Keratinocyte (primary cell): ENCODE measurements at regions not wholly inside any gene's neighbourhood (a gene's known extent, or its start where the extent isn't known, plus 50 kb on each side); places are given as distances from the start of the nearest gene placed in this dataset.

ENCODE experiments used
- DNase-seq: peaks from one replicate; pipeline ENCODE4 v3.0.0-alpha.2; 2011; ENCODE audit warnings: low read depth, missing footprints, low spot score
- FAIRE-seq: peaks from 2 replicates; lab custom pipeline; 2011; peaks lifted over from hg19 to GRCh38; lab: Jason Lieb, UNC
- H2AFZ ChIP-seq: 2 replicates; pipeline ENCODE4 v1.6.0; 2012; ENCODE audit warnings: low read length, control low read depth, inconsistent platforms; ENCODE audit not compliant: control insufficient read depth
- H3K27ac ChIP-seq: 2 replicates; pipeline ENCODE4 v1.5.1; 2011; ENCODE audit warnings: low read length; ENCODE audit not compliant: control insufficient read depth, insufficient read depth
- H3K27me3 ChIP-seq: 3 replicates; pipeline ENCODE4 v1.6.0; 2011; ENCODE audit warnings: low read length; ENCODE audit not compliant: control insufficient read depth, insufficient read depth; ENCODE audit errors: extremely low read depth
- H3K36me3 ChIP-seq, 2 experiments: 2 replicates in 1 of 2; 3 replicates in 1 of 2; pipeline ENCODE4 v1.5.1; 2011; ENCODE audit warnings: low read length in 2 of 2, mild to moderate bottlenecking in 1 of 2; ENCODE audit not compliant: control insufficient read depth in 2 of 2, insufficient read depth in 2 of 2; ENCODE audit errors: extremely low read depth in 1 of 2
- H3K4me1 ChIP-seq: 3 replicates; pipeline ENCODE4 v1.5.1; 2011; ENCODE audit warnings: low read length; ENCODE audit not compliant: control insufficient read depth, insufficient read depth; ENCODE audit errors: extremely low read depth
- H3K4me2 ChIP-seq: 3 replicates; pipeline ENCODE4 v1.6.0; 2011; ENCODE audit warnings: low read depth, low read length; ENCODE audit not compliant: control insufficient read depth, insufficient read depth; ENCODE audit errors: extremely low read depth
- H3K4me3 ChIP-seq, 3 experiments: fragments of 200-600 bp in 1 of 3; sonication (generic) in 1 of 3; 2 replicates in 2 of 3; 3 replicates in 1 of 3; pipeline ENCODE4 v1.5.1; 2011 to 2016; ENCODE audit warnings: low read length in 3 of 3, mild to moderate bottlenecking in 3 of 3, control low read depth in 2 of 3, inconsistent platforms in 1 of 3, low read depth in 1 of 3, mixed read lengths in 1 of 3, mixed run types in 1 of 3, moderate library complexity in 1 of 3; ENCODE audit not compliant: control insufficient read depth in 2 of 3, insufficient read depth in 2 of 3; ENCODE audit errors: extremely low read depth in 1 of 3
- H3K79me2 ChIP-seq: 2 replicates; pipeline ENCODE4 v1.6.0; 2012; ENCODE audit warnings: low read length; ENCODE audit not compliant: control insufficient read depth, insufficient read depth
- H3K9ac ChIP-seq: 3 replicates; pipeline ENCODE4 v1.6.0; 2011; ENCODE audit warnings: low read length; ENCODE audit not compliant: control insufficient read depth, insufficient read depth; ENCODE audit errors: extremely low read depth
- H3K9me1 ChIP-seq: 3 replicates; pipeline ENCODE4 v1.6.0; 2011; ENCODE audit warnings: low read length; ENCODE audit not compliant: control insufficient read depth, insufficient read depth; ENCODE audit errors: extremely low read depth
- H3K9me3 ChIP-seq: 2 replicates; pipeline ENCODE4 v1.5.1; 2012; ENCODE audit warnings: low read depth, low read length; ENCODE audit not compliant: control insufficient read depth
- H4K20me1 ChIP-seq: 3 replicates; pipeline ENCODE4 v1.6.0; 2011; ENCODE audit warnings: low read length; ENCODE audit not compliant: control insufficient read depth, insufficient read depth; ENCODE audit errors: extremely low read depth
- CTCF ChIP-seq, 3 experiments: IDR thresholded peaks in 1 of 3; conservative IDR thresholded peaks in 1 of 3; optimal IDR thresholded peaks in 1 of 3; 2 replicates in 2 of 3; 3 replicates in 1 of 3; pipeline versions ENCODE3 to v1.5.1; 2011; ENCODE audit warnings: low read length in 3 of 3, mild to moderate bottlenecking in 3 of 3, moderate library complexity in 2 of 3, control low read depth in 1 of 3, inconsistent platforms in 1 of 3; ENCODE audit not compliant: insufficient read depth in 2 of 3; ENCODE audit errors: extremely low read depth in 1 of 3
- EZH2 ChIP-seq: IDR thresholded peaks from one replicate; pipeline ENCODE4 v1.6.1; 2012; ENCODE audit warnings: inconsistent platforms, mild to moderate bottlenecking, low read length, moderate library complexity
- dilution Hi-C: fragments of 300-500 bp; cut with MboI; formaldehyde crosslinking; loops from one replicate; pipeline ENCODE4 v1.7.0; 2020; ENCODE audit warnings: low sequenced_read_pairs; ENCODE audit not compliant: extremely low pct_ligation_motif_present

GRCh38 chr9:82565188-82565969 is 497.6 kb downstream of the RASEF start:
- H3K27ac ChIP-seq = no peak overlapping the region
- dilution Hi-C loops = no loop called here
- H3K9me1 ChIP-seq = no peaks in the 10 kb centered on the region
- no peak overlapping the region for H3K4me3 ChIP-seq
- no peaks in the 10 kb centered on the region for H3K4me1 ChIP-seq
- H3K9me3 ChIP-seq = no peaks in the 10 kb centered on the region
- FAIRE-seq (no peak), DNase-seq (no peak)
- TF ChIP-seq EZH2 (no peak), CTCF (optimal IDR thresholded peaks at IDR 0.05 in 1 of 3, IDR thresholded peaks at IDR 0.05 in 1 of 3, conservative IDR thresholded peaks at IDR 0.05 in 1 of 3; ENCODE audit: extremely low read depth in 1 of 3, insufficient read depth in 2 of 3, low read length in 3 of 3) (no peak)
- H3K4me2 ChIP-seq = no peak overlapping the region
- no peak overlapping the region for H3K9ac ChIP-seq
- H3K27me3 ChIP-seq = no peaks in the 10 kb centered on the region
- H3K36me3 ChIP-seq = no peaks in the 10 kb centered on the region
- H4K20me1 ChIP-seq = no peaks in the 10 kb centered on the region
- no peaks in the 10 kb centered on the region for H3K79me2 ChIP-seq
- no peak overlapping the region for H2AFZ ChIP-seq

GRCh38 chr9:82567953-82568352 is 495.0 kb downstream of the RASEF start:
- no peak for TF ChIP-seq CTCF (optimal IDR thresholded peaks at IDR 0.05 in 1 of 3, IDR thresholded peaks at IDR 0.05 in 1 of 3, conservative IDR thresholded peaks at IDR 0.05 in 1 of 3; ENCODE audit: extremely low read depth in 1 of 3, insufficient read depth in 2 of 3, low read length in 3 of 3)
- TF ChIP-seq EZH2 = no peak
- Histone ChIP-seq H2AFZ (no peak overlapping the region), H3K4me1 (no peaks in the 10 kb centered on the region), H4K20me1 (no peaks in the 10 kb centered on the region), H3K27ac (no peak overlapping the region), H3K79me2 (no peaks in the 10 kb centered on the region), H3K4me2 (no peak overlapping the region), H3K27me3 (no peaks in the 10 kb centered on the region), H3K9ac (no peak overlapping the region), H3K36me3 (no peaks in the 10 kb centered on the region), H3K9me1 (no peaks in the 10 kb centered on the region), H3K9me3 (no peaks in the 10 kb centered on the region), H3K4me3 (no peak overlapping the region)
- DNase-seq = no peak
- dilution Hi-C loops = no loop called here
- no peak for FAIRE-seq
